GM23338 (cell line): ENCODE measurements at regions not wholly inside any gene's neighbourhood (a gene's known extent, or its start where the extent isn't known, plus 50 kb on each side); places are given as distances from the start of the nearest gene placed in this dataset.

Experiments
- ATAC-seq: fragments of 200-7000 bp; cut with Tn5 transposase; 3 replicates; pipeline ENCODE4 v1.9.1; 2020
- DNase-seq: peaks from one replicate; pipeline ENCODE4 v3.0.0-alpha.2; 2015; ENCODE audit warnings: low spot score
- H2AFZ ChIP-seq: fragments of 200-600 bp; sonication (generic); 2 replicates; pipeline ENCODE4 v1.8.0; 2016; ENCODE audit warnings: antibody characterized with exemption, mild to moderate bottlenecking, moderate library complexity
- H3F3A ChIP-seq: fragments of 200-600 bp; sonication (generic); replicated peaks from 2 replicates; pipeline ENCODE4 v1.8.0; 2017; ENCODE audit warnings: antibody characterized with exemption, mixed run types, low read depth
- H3K27ac ChIP-seq: fragments of 200-600 bp; sonication (generic); 2 replicates; pipeline ENCODE4 v1.6.1; 2016; ENCODE audit warnings: low read depth
- H3K27me3 ChIP-seq: fragments of 200-600 bp; sonication (generic); 2 replicates; pipeline ENCODE4 v1.8.0; 2016; ENCODE audit warnings: mild to moderate bottlenecking, mixed run types, moderate library complexity; ENCODE audit not compliant: insufficient read depth
- H3K36me3 ChIP-seq: fragments of 200-600 bp; sonication (generic); 2 replicates; pipeline ENCODE4 v1.8.0; 2016; ENCODE audit warnings: mild to moderate bottlenecking; ENCODE audit not compliant: insufficient read depth
- H3K4me1 ChIP-seq: fragments of 200-600 bp; sonication (generic); 2 replicates; pipeline ENCODE4 v1.8.0; 2016; ENCODE audit warnings: mild to moderate bottlenecking, moderate library complexity; ENCODE audit not compliant: insufficient read depth
- H3K4me2 ChIP-seq: fragments of 200-600 bp; sonication (generic); 2 replicates; pipeline ENCODE4 v1.7.1; 2017; ENCODE audit warnings: mixed run types
- H3K4me3 ChIP-seq: fragments of 200-600 bp; sonication (generic); 2 replicates; pipeline ENCODE4 v1.6.1; 2016; ENCODE audit warnings: mixed run types
- H3K79me2 ChIP-seq: fragments of 200-600 bp; sonication (generic); replicated peaks from 2 replicates; pipeline ENCODE4 v1.8.0; 2017; ENCODE audit warnings: mild to moderate bottlenecking; ENCODE audit not compliant: insufficient read depth
- H3K9me2 ChIP-seq: fragments of 200-600 bp; sonication (generic); 2 replicates; pipeline ENCODE4 v1.8.0; 2017; ENCODE audit not compliant: insufficient read depth
- H4K20me1 ChIP-seq: fragments of 200-600 bp; sonication (generic); replicated peaks from 2 replicates; pipeline ENCODE4 v1.8.0; 2017; ENCODE audit warnings: mild to moderate bottlenecking; ENCODE audit not compliant: insufficient read depth
- H3K27ac Mint-ChIP-seq: 2 replicates; pipeline ENCODE4 v1.8.0; 2020; ENCODE audit warnings: inconsistent platforms, mild to moderate bottlenecking, moderate library complexity, mixed read lengths
- H3K27me3 Mint-ChIP-seq: 3 replicates; pipeline ENCODE4 v1.8.0; 2022; ENCODE audit warnings: low read depth, mild to moderate bottlenecking, moderate library complexity, mixed read lengths, inconsistent platforms; ENCODE audit not compliant: insufficient read depth, poor library complexity
- H3K36me3 Mint-ChIP-seq: 3 replicates; pipeline ENCODE4 v1.8.0; 2021; ENCODE audit warnings: low read depth, mild to moderate bottlenecking, inconsistent platforms, moderate library complexity, mixed read lengths
- H3K4me1 Mint-ChIP-seq: 3 replicates; pipeline ENCODE4 v1.8.0; 2020; ENCODE audit warnings: mild to moderate bottlenecking, inconsistent platforms, mixed read lengths
- H3K4me3 Mint-ChIP-seq: 3 replicates; pipeline ENCODE4 v1.8.0; 2021; ENCODE audit warnings: moderate library complexity, mild to moderate bottlenecking, inconsistent platforms, mixed read lengths
- H3K9me3 Mint-ChIP-seq: 3 replicates; pipeline ENCODE4 v1.8.0; 2020; ENCODE audit warnings: moderate library complexity, mild to moderate bottlenecking, inconsistent platforms, mixed read lengths
- CTCF ChIP-seq, 2 experiments: fragments of 200-600 bp in 1 of 2; sonication (generic) in 1 of 2; conservative IDR thresholded peaks; 2 replicates each; pipeline versions ENCODE4 v1.5.1 to v1.6.1; 2016 to 2017; ENCODE audit warnings: antibody characterized with exemption in 2 of 2, low read depth in 2 of 2, mild to moderate bottlenecking in 2 of 2, moderate library complexity in 1 of 2
- POLR2AphosphoS5 ChIP-seq: IDR thresholded peaks from 2 replicates; pipeline ENCODE4 v1.6.1; 2016; ENCODE audit warnings: antibody characterized with exemption, low read depth
- STAT1 ChIP-seq: IDR thresholded peaks from one replicate; pipeline ENCODE4 v1.6.1; 2016; ENCODE audit warnings: antibody characterized with exemption; ENCODE audit not compliant: unreplicated experiment
- ZNF331 ChIP-seq: fragments of 250-450 bp; sonication (Bioruptor Pico); IDR thresholded peaks from 2 replicates; pipeline ENCODE4 v1.5.0; 2020; ENCODE audit warnings: low read depth, mild to moderate bottlenecking, moderate library complexity
- ZNF462 ChIP-seq: fragments of 250-450 bp; sonication (Bioruptor Pico); IDR thresholded peaks from 2 replicates; pipeline ENCODE4 v1.5.0; 2020; ENCODE audit warnings: mild to moderate bottlenecking, moderate library complexity

GRCh38 chrX:65920620-65921019 is 119.3 kb downstream of the VSIG4 start (continued):
- TF ChIP-seq ZNF462 (CRISPR knock-in tag) (no peak), ZNF331 (CRISPR knock-in tag) (no peak)

GRCh38 chrX:65910899-65911298 is 129.0 kb downstream of the VSIG4 start:
- no peak overlapping the region for H3K4me3 Mint-ChIP-seq
- H3K27me3 Mint-ChIP-seq: no peaks in the 10 kb centered on the region
- TF ChIP-seq CTCF (conservative IDR thresholded peaks at IDR 0.05; ENCODE audit: low read depth in 2 of 2) (no peak), ZNF462 (CRISPR knock-in tag) (no peak), ZNF331 (CRISPR knock-in tag) (no peak), STAT1 (no peak), POLR2AphosphoS5 (no peak)

More at GRCh38 chrX:65910899-65911298, 129.0 kb downstream of the VSIG4 start:
- Mint-ChIP-seq H3K4me1 (no peaks in the 10 kb centered on the region), H3K27ac (no peak overlapping the region), H3K9me3 (no peaks in the 10 kb centered on the region; the same call in 2 of the 3 replicates), H3K36me3 (no peaks in the 10 kb centered on the region)
- Histone ChIP-seq H3F3A (no peaks in the 10 kb centered on the region), H3K9me2 (no peaks in the 10 kb centered on the region), H3K4me3 (no peak overlapping the region), H3K79me2 (no peaks in the 10 kb centered on the region), H3K4me2 (no peak overlapping the region), H3K27ac (no peak overlapping the region), H3K36me3 (no peaks in the 10 kb centered on the region), H2AFZ (no peak overlapping the region), H4K20me1 (no peaks in the 10 kb centered on the region), H3K4me1 (no peaks in the 10 kb centered on the region), H3K27me3 (no peaks in the 10 kb centered on the region)
- no peak for DNase-seq
- no peak for ATAC-seq
